GM12874 (cell line): ENCODE measurements at regions not wholly inside any gene's neighbourhood (a gene's known extent, or its start where the extent isn't known, plus 50 kb on each side); places are given as distances from the start of the nearest gene placed in this dataset.

Source experiments
- TF ChIP-seq, protein P1 (sequence below): IDR thresholded peaks from 2 replicates; pipeline ENCODE4 v1.5.1; 2011; ENCODE audit warnings: low read depth, mild to moderate bottlenecking, control low read depth, low read length, moderate library complexity; ENCODE audit not compliant: insufficient read depth

- TF ChIP-seq, protein P1, sequence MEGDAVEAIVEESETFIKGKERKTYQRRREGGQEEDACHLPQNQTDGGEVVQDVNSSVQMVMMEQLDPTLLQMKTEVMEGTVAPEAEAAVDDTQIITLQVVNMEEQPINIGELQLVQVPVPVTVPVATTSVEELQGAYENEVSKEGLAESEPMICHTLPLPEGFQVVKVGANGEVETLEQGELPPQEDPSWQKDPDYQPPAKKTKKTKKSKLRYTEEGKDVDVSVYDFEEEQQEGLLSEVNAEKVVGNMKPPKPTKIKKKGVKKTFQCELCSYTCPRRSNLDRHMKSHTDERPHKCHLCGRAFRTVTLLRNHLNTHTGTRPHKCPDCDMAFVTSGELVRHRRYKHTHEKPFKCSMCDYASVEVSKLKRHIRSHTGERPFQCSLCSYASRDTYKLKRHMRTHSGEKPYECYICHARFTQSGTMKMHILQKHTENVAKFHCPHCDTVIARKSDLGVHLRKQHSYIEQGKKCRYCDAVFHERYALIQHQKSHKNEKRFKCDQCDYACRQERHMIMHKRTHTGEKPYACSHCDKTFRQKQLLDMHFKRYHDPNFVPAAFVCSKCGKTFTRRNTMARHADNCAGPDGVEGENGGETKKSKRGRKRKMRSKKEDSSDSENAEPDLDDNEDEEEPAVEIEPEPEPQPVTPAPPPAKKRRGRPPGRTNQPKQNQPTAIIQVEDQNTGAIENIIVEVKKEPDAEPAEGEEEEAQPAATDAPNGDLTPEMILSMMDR = no peak
These were observed 227.2 kb upstream of the PITRM1 start for GRCh38 chr10:3399756-3400155.

DNA sequence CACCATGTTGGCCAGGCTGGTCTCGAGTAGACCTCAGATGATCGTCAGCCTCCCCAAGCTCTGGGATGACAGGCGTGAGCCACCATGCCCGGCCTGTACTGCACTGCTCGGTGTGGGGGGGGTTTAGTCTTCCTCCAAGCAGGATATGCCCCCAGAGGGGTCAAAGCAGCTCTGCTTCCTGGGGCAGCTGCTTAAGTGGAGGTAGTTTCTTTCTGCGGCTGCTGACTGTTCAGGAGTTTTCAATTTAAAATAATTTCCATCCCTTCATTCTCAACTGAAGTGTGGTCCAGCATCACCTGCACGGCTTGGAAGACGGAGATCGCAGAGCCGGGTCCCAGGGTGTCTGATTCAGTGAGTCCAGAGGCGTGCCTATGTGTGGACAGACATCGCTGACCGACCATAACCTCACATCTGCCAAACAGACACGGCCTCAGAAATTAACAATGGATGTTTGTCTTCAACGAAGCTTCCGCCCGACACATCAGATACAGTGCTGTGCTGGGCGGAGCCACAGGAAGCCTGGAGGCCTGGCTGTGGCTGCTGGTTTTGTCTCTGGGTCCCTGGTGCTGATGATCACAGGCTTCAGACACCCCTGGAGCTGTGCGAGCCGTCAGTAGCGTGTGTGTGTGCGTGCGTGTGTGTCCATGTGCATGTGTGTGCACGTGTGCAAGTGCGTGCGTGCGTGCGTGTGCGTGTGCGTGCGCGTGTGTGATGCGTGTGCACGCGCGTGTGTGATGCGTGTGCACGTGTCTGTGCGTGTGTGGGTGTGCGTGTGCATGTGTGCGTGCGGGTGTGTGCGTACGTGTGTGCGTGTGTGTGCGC, 226.5 kb upstream of the PITRM1 start:
- TF ChIP-seq, protein P1 = no peak

DNA sequence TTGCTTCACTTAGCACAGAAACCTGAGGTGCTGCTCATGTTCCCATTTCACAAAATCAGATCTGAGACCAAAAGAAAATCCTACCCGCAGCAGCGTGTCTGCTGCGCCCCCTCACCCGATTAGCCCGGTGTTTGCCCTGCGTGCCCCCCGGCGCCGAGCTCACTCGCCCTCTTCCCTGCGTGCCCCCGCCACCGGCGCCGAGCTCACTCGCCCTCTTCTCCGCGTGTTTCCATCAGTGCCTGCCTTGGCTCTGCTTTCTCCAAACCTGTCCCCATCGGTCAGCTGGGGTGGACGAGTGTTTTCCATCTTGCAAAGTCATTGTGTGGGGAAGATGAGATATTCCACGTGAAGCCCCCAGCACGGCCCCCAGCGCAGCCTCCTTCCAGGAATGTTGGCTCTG, 225.3 kb upstream of the PITRM1 start:
- TF ChIP-seq, protein P1 = no peak

GRCh38 chr10:3397231-3397630, 224.6 kb upstream of the PITRM1 start:
- TF ChIP-seq, protein P1 = no peak

GRCh38 chr10:3396116-3396515, 223.5 kb upstream of the PITRM1 start:
- TF ChIP-seq, protein P1 = no peak

DNA sequence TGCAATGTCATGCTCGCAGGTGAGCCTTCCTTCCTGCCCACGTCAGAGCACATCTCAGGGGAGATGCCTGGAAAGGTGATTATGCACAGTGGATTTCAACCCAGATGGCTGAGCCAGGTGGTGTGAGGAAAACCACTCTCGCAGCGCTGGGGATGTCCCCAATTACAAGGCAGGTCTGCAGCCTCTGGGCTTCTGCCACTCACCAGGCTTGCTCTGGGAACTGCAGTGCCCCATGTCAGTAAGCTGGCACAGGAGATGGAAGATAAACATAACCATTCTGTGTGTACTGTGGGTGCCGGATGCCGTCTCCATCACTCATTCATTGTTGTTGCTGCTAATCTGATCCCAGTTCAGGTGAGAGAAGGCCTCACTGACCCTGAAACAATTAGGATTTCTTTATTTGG, 222.9 kb upstream of the PITRM1 start:
- TF ChIP-seq, protein P1 = no peak

GRCh38 chr10:3395041-3395440, 222.5 kb upstream of the PITRM1 start:
- TF ChIP-seq, protein P1 = no peak
